NCI-H146 treated with DMSO at 0.1 percent for 48 hours (cell line): ENCODE measurements at regions not wholly inside any gene's neighbourhood (a gene's known extent, or its start where the extent isn't known, plus 50 kb on each side); places are given as distances from the start of the nearest gene placed in this dataset.
A peak's percentile ranks its signal among the peaks of the same experiment; 100 is the strongest.

ENCODE experiments used
- DNase-seq: peaks from one replicate; lab custom pipeline; 2025; ENCODE audit not compliant: unreplicated experiment; lab: John Stamatoyannopoulos, UW

DNA sequence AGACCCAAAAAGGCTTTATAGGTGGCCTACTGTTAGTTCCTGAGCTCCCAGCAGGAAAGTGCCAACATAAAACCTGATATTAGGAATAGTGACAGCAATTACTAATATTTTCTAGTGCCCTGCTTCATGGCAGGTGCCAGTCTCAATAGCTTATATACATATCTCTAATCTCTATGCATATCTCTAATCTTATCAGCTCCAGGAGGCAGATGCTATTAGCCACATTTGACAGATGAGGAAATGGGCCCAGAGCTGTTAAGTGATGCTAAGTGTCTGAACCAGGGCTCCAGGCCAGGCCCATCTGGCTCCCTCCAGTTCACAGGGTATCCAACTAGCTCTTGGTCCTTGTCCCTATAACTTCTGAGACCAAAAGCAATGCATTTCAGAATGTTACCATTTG lies 142.5 kb downstream of the CHIC2 start:
- DNase-seq = peak; percentile 39

GRCh38 chr4:53920883-53921282 lies 143.5 kb downstream of the CHIC2 start:
- DNase-seq = no peak

DNA sequence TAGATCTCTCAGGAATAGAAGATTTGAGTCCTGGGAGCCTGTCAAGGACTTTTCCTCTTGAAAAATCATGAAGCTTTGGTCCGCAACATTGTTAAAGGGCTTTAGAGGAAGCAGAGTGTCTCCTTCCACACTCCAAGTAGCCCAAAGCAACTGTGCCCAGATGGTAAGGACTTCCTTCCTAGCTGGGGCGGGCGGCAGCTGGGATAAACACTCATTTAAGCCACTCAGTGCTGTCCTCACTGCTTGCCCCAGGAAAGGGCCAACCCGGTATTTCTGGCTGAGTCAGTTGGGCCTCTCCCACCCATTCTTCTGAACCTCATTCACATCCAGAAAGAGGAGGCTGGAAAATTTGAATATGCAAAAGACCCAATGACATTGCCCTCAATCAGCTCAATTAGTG lies 144.3 kb downstream of the CHIC2 start:
- no peak for DNase-seq

GRCh38 chr4:53919535-53919934 lies 144.9 kb downstream of the CHIC2 start:
- no peak for DNase-seq

DNA sequence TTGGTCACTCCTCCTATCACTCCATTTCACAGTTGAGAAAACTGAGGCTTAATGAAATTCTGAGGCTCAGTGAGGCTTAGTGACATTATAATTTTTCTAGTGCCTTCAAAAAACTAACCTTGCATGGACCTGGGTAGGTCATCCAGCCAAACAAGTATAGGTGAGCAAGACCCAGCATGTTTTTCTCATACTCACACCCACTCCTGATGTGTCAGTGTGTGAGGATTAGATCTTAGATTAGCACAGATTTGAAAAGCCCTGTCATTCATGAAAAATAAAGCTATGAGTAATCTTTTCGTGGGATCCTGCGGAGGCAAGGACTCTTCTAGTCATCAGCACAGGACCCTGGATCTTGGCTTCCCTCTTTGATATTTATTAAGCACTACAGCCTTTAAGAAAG lies 146.7 kb downstream of the CHIC2 start:
- no peak for DNase-seq

DNA sequence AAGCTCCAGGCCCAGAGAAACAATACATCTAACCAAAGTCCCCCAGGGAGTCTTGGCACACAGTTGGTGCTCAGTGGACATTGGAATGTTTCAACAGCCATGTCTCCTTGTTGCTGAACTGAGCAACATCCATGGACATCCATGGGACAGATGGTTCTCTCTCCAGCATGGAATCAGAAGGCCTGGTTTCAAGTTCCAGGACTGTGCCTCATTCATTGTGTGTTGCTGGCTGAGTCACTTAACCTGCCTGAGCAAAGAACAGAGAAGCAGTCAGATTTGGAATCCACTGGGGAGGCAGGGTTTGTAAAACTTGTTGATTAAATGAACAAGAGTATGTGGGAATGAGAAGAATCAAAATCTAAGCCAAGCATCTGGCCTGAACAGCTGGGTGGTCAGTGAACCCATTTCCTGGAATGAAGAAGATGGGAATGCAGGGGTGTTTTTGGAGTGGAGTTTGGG lies 147.9 kb downstream of the CHIC2 start:
- no peak for DNase-seq

GRCh38 chr4:53914313-53915016 lies 149.9 kb downstream of the CHIC2 start:
- no peak for DNase-seq

- no peak for DNase-seq
Measured at GRCh38 chr4:53913771-53914170, 150.6 kb downstream of the CHIC2 start.

DNA sequence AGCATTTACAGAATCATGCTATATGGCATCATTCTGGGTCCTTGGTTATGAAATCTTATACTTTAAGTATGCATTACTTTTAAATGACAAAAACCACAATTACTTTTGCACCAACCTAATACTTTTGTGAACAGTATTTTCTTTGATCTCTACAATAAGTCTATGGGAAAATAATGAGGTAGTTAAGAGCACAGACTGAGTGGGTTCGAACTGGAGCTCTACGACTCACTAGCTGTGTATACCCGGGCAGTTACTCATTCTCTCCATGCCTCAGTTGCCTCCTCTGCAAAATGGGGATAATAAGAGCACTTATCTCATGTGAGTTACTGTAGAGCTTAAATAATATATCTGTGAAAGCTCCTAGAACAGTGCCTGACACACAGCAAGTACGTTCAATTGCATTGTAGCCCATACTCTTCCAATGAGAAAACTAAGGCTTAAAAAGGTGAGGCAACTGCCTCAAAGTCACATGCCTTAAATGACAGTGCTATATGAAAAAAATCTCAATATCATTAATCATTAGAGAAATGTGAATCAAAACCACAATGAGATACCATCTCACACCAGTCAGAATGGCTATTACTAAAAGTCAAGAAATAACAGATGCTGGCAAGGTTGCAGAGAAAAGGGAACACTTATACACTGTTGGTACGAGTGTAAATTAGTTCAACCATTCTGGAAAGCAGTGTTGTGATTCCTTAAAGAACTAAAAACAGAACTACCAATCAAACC lies 151.5 kb downstream of the CHIC2 start:
- no peak for DNase-seq

DNA sequence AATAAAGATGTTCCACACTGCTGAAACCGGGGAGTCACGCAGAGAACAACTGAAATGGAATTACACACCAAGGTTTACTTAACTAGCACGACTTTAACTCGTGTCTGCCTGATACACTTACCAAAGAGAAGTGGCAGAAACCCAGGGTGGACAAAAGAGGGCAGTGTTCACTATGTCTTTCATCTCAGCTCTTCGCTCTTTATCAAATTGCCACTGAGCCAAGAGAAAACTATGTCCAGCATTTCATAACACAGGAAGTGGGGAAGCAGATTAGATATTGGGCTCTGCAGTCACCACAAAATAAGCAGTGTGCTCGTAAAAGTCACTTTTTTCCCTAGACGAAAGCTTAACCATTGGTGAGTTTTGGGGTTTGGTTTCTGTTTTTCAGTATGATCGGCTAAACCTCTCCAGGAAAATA lies 155.7 kb downstream of the CHIC2 start:
- peak; percentile 95 for DNase-seq

DNA sequence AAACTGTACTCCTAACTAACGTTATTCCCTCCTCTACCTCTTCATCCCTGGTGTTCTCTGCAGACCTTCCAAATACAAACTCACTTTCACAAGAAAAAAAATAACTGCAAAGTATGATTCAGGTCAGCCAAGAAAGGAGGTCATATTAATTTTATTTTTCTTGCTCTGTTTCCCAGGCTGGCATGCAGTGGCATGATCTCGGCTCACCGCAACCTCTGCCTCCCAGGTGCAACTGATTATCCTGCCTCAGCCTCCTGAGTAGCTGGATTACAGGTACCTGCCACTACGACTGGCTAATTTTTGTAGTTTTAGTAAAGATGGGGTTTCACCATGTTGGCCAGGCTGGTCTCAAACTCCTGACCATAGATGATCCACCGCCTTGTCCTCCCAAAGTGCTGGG lies 156.6 kb downstream of the CHIC2 start:
- no peak for DNase-seq

DNA sequence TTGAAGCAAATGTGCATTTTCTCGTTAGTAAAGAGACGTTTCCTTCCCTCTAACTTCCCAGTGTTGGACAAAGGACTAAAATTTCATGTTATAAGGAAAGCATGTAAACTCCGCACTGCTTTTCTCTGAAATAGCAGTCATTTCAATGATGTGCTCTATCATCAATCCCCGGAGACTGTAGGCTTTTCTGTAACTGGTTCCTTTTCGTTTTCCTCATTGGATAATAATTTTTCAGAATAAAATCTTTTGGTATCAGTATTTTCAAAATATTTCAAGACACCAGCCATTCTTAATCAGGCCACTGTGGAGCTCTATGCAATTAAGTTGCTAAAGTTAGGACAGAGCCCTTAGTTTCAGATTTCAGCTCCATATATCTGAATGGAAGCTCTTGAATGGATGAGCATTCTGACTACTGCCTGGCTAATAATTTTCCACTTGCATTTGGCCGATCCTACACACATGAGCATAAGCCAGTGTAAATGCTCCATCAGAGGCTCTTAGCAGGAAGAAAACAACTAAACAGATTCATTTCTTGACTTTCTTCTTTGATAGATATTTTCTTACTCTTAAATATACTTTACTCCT lies 157.7 kb downstream of the CHIC2 start:
- DNase-seq = no peak

GRCh38 chr4:53905941-53906377 lies 158.4 kb downstream of the CHIC2 start:
- peak; percentile 64 for DNase-seq

GRCh38 chr4:53905276-53905940 lies 159.0 kb downstream of the CHIC2 start:
- no peak for DNase-seq

GRCh38 chr4:53902786-53903185 lies 161.6 kb downstream of the CHIC2 start:
- no peak for DNase-seq

- DNase-seq = no peak
Measured at GRCh38 chr4:53900271-53900649, 164.1 kb downstream of the CHIC2 start.

DNA sequence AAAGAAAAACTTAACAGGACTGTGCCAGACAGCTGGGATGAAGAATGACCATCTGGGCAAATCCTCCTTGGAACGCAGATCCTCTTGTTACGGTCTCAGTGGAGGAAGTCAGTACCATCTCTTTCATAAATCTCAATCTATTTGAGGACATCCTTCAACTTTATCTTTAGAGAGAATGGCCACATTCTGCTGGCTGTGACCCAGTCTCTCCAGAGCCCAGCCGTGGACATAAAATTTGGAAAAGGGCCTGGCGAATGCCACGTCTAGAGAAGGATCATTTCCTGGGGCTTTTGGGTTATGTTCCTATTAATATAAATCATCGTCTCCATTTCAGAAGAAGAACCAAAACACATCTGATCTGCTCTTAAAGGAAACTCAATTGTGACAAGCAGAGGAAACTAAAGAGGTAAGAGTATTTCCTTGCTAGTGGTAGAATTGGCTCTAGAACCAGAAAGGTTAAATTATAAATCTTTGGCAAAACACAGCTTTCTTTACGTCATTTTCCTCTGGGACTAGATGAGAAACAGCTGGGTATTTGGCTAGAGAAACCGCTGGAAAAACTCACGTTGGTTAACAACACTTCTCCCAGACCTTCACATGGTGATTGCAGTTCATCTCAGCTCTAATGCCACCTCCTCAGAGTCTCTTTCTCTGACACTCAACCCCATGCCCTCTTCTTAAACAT lies 164.7 kb downstream of the CHIC2 start:
- no peak for DNase-seq

GRCh38 chr4:53895137-53895536 lies 169.3 kb downstream of the CHIC2 start:
- peak; percentile 75 for DNase-seq

DNA sequence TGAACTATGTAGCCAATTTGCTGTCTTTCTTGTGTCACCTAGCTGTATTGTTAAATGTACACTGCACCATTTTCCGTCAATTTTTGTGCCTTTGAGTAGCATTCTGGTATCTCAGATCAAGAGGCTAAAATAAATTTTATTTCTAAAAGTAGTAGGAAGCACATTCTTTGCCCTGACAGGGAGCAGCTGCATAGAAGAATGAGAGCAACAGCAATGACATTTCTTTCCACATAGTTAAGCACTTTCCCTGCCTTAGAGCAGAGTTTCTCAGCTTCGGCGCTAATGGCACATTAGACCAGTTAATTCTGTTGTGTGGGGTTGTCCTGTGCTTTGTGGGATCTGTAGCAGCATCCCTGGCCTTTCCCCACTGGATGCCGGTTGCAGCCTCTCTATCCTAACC lies 173.9 kb downstream of the CHIC2 start:
- DNase-seq = no peak

GRCh38 chr4:53889326-53890055 lies 174.9 kb downstream of the CHIC2 start:
- no peak for DNase-seq
